Stimulated activated naive B cell treated with anti-CD40 and anti-IgM and Interleukin-4, amounts not matched to agents 10 μg/mL and 1 μg/mL and 100 μg/mL, for 72 hours (primary cell): ENCODE measurements at regions not wholly inside any gene's neighbourhood (a gene's known extent, or its start where the extent isn't known, plus 50 kb on each side); places are given as distances from the start of the nearest gene placed in this dataset.
"Not testable (repeated sequence)": the region's sequence is repeated elsewhere in the genome, so short reads cannot be mapped to it uniquely, and the experiment has no call there.

ENCODE experiments used
- ATAC-seq, 2 donors: fragments of 150-1000 bp; cut with Tn5 transposase; replicated peaks; 2 replicates each; pipeline ENCODE4 v1.10.0; 2021; ENCODE audit warnings: moderate library complexity in 1 of 2
- DNase-seq: peaks from one replicate; pipeline ENCODE4 v3.0.0; 2021
- H3K27ac Mint-ChIP-seq: one replicate; pipeline ENCODE4 v1.8.0; 2022; ENCODE audit warnings: mild to moderate bottlenecking, mixed read lengths
- H3K27me3 Mint-ChIP-seq, 2 donors: one replicate each; pipeline ENCODE4 v1.8.0; 2022; ENCODE audit warnings: mixed read lengths in 2 of 2
- H3K36me3 Mint-ChIP-seq, 2 donors: one replicate each; pipeline ENCODE4 v1.8.0; 2022; ENCODE audit warnings: mixed read lengths in 2 of 2, mild to moderate bottlenecking in 1 of 2
- H3K4me1 Mint-ChIP-seq, 2 donors: one replicate each; pipeline ENCODE4 v1.8.0; 2022; ENCODE audit warnings: mixed read lengths in 2 of 2, mild to moderate bottlenecking in 1 of 2
- H3K4me3 Mint-ChIP-seq, 2 donors: one replicate each; pipeline ENCODE4 v1.8.0; 2022; ENCODE audit warnings: mild to moderate bottlenecking in 2 of 2, mixed read lengths in 2 of 2, moderate library complexity in 1 of 2
- H3K9me3 Mint-ChIP-seq, 2 donors: one replicate each; pipeline ENCODE4 v1.8.0; 2022; ENCODE audit warnings: mixed read lengths in 2 of 2, mild to moderate bottlenecking in 1 of 2

DNA sequence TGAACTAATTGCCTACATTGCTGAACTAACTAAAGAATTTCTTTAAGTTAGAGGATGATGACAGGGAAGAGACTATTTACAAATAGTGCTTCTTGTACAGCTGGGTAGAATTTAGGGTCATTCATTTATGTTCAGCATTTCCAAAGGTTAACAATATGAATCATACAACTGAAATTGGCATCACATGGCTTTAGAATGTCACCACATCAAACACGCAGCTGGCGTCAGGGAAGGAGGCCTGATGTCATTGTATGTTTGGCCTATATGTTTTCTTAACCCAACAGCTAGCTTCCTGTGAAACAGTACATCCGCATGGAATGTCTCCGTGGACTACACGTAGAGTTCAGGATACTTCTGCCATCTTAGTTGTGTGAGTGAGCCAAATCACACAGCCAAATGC is 99.0 kb upstream of the TNFSF11 start:
- ATAC-seq: peak in 1 of 2 donors; percentile 29
- Mint-ChIP-seq H3K27me3 (no peaks in the 10 kb centered on the region), H3K4me3 (no peak overlapping the region), H3K4me1 (peaks cover 0 to 4% of the 10 kb centered on the region in 2 donors), H3K27ac (no peak overlapping the region), H3K9me3 (no peaks in the 10 kb centered on the region), H3K36me3 (no peaks in the 10 kb centered on the region)
- DNase-seq: no peak

GRCh38 chr13:42477596-42478190 is 96.3 kb upstream of the TNFSF11 start:
- Mint-ChIP-seq H3K9me3 (no peaks in the 10 kb centered on the region), H3K27me3 (no peaks in the 10 kb centered on the region), H3K4me1 (peaks cover 0 to 4% of the 10 kb centered on the region in 2 donors), H3K36me3 (no peaks in the 10 kb centered on the region), H3K27ac (no peak overlapping the region), H3K4me3 (no peak overlapping the region)
- ATAC-seq (no peak), DNase-seq (no peak)

- Mint-ChIP-seq H3K36me3 (no peaks in the 10 kb centered on the region), H3K9me3 (no peaks in the 10 kb centered on the region), H3K4me1 (peaks cover 0 to 4% of the 10 kb centered on the region in 2 donors), H3K27me3 (no peaks in the 10 kb centered on the region), H3K4me3 (no peak overlapping the region), H3K27ac (no peak overlapping the region)
- DNase-seq (no peak), ATAC-seq (peak in 1 of 2 donors; percentile 38)
Measured at GRCh38 chr13:42478531-42479156, 95.3 kb upstream of the TNFSF11 start.

DNA sequence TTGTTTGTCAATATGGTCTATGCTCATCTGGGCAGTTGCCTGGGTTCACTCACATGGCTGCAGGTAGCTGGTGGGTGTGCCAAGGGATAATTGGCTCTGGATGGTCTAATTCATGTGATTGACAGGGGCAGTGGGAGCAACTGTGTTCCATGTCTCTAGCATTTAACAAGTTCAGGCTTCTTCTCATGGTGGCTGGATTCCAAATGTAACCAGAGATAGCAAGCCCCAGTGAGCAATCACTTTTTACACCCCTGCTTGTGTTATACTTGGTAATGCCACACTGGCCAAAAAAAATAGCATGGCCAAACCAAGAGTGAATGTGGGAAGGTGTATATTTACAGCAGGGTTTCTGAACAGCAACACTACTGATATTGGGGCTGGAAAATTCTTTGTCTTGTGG is 89.6 kb upstream of the TNFSF11 start:
- Mint-ChIP-seq H3K4me3 (no peak overlapping the region), H3K27me3 (no peaks in the 10 kb centered on the region), H3K27ac (no peak overlapping the region), H3K9me3 (no peaks in the 10 kb centered on the region), H3K36me3 (no peaks in the 10 kb centered on the region), H3K4me1 (peaks cover 3 to 6% of the 10 kb centered on the region in 2 donors)
- DNase-seq: no peak
- ATAC-seq: no peak

- no peaks in the 10 kb centered on the region for H3K36me3 Mint-ChIP-seq
- no peak overlapping the region for H3K4me3 Mint-ChIP-seq
- ATAC-seq (no peak), DNase-seq (no peak)
- H3K9me3 Mint-ChIP-seq: no peaks in the 10 kb centered on the region
- no peak overlapping the region for H3K27ac Mint-ChIP-seq
- no peaks in the 10 kb centered on the region for H3K27me3 Mint-ChIP-seq
- peaks cover 3 to 6% of the 10 kb centered on the region in 2 donors for H3K4me1 Mint-ChIP-seq
Measured at GRCh38 chr13:42485272-42485671, 88.7 kb upstream of the TNFSF11 start.

DNA sequence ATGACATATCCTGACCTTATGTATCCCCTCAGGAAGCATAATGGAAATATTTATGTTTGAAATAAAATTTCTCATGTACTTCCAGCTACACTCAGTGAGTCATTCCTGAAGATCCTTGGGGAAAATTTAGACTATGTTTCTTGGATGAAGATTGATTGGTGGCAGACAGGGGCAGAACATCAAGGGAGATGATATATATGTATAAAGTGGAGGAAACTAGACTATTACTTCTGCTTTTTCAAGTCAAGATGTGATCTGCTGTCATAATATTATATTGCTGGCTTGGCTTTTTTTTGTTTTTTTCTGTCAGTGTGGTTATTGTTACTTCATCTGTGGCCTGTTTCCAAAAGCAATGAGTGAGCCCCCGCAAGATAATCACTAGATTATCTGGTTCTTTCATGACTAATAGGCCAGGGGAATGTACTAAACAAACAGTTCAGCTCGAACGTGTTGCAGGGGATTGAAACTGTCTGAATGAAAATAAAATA is 87.2 kb upstream of the TNFSF11 start:
- ATAC-seq (peak in 1 of 2 donors; percentile 65), DNase-seq (no peak)
- peaks cover 3 to 9% of the 10 kb centered on the region in 2 donors for H3K4me1 Mint-ChIP-seq
- no peaks in the 10 kb centered on the region for H3K9me3 Mint-ChIP-seq
- no peak overlapping the region for H3K27ac Mint-ChIP-seq
- no peaks in the 10 kb centered on the region for H3K36me3 Mint-ChIP-seq
- no peak overlapping the region for H3K4me3 Mint-ChIP-seq
- H3K27me3 Mint-ChIP-seq: no peaks in the 10 kb centered on the region

GRCh38 chr13:42487221-42487620 is 86.7 kb upstream of the TNFSF11 start:
- no peaks in the 10 kb centered on the region for H3K9me3 Mint-ChIP-seq
- H3K27ac Mint-ChIP-seq: no peak overlapping the region
- no peak for DNase-seq
- H3K27me3 Mint-ChIP-seq: no peaks in the 10 kb centered on the region
- H3K36me3 Mint-ChIP-seq: no peaks in the 10 kb centered on the region
- ATAC-seq: no peak
- H3K4me3 Mint-ChIP-seq: no peak overlapping the region
- peaks cover 3 to 10% of the 10 kb centered on the region in 2 donors for H3K4me1 Mint-ChIP-seq

- Mint-ChIP-seq H3K9me3 (no peaks in the 10 kb centered on the region), H3K27me3 (no peaks in the 10 kb centered on the region), H3K36me3 (no peaks in the 10 kb centered on the region), H3K27ac (no peak overlapping the region), H3K4me1 (peaks cover 6 to 10% of the 10 kb centered on the region in 2 donors), H3K4me3 (no peak overlapping the region)
- DNase-seq (no peak), ATAC-seq (no peak)
Measured at GRCh38 chr13:42490676-42491075, 83.3 kb upstream of the TNFSF11 start.

DNA sequence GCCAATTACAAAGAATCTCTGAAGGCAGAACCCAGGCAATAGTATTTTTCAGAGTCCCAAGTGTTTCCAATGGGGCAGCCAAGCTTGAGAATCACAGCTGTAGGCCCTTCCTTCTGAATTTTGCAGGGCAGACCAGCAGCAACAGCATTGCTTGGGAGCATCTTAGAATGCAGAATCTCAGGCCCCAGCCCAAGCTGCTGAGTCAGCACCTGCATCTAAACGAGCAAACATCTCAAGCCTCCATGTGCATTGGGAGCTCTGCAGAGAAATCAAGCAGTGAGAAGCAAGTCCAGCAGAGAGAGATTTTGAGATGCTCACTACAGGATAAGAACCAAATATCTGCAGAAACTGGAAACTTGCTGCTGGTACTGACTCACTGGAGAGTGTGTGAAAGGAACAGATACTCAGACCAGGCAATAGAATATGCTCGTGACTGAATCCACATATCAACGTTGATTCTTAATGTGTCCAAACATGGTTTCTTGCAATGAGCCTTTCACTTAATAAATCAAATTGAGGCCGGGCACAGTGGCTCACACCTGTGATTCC is 81.5 kb upstream of the TNFSF11 start:
- Mint-ChIP-seq H3K27ac (no peak overlapping the region), H3K36me3 (no peaks in the 10 kb centered on the region), H3K9me3 (no peaks in the 10 kb centered on the region), H3K27me3 (no peaks in the 10 kb centered on the region), H3K4me1 (peaks cover 8 to 12% of the 10 kb centered on the region in 2 donors), H3K4me3 (no peak overlapping the region)
- ATAC-seq (no peak), DNase-seq (no peak)

DNA sequence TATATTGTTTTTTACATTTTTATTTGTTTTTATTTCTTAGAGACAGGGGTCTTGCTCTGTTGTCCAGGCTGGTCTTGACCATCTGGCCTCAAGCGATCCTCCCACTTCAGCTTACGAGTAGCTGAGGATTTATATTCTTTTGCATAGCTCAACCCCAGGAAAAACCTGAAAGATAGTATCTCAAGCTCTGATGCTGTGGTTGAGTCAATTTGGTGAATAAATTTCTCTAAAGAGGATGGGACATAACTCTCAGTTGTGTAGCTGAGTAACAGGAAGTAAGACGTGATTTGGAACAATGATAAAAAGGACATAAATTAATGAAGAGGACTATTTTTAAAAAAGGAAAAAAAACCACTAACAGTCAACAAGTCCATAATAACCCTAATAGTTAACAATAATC is 79.8 kb upstream of the TNFSF11 start:
- no peaks in the 10 kb centered on the region for H3K36me3 Mint-ChIP-seq
- H3K4me1 Mint-ChIP-seq: peaks cover 16 to 19% of the 10 kb centered on the region in 2 donors
- H3K4me3 Mint-ChIP-seq: no peak overlapping the region
- H3K27ac Mint-ChIP-seq: no peak overlapping the region
- no peaks in the 10 kb centered on the region for H3K27me3 Mint-ChIP-seq
- ATAC-seq: no peak
- no peak for DNase-seq
- H3K9me3 Mint-ChIP-seq: no peaks in the 10 kb centered on the region

GRCh38 chr13:42495255-42495654 is 78.7 kb upstream of the TNFSF11 start:
- H3K9me3 Mint-ChIP-seq: peaks cover 0 to 1% of the 10 kb centered on the region in 2 donors
- DNase-seq: no peak
- no peak for ATAC-seq
- no peak overlapping the region for H3K4me3 Mint-ChIP-seq
- H3K4me1 Mint-ChIP-seq: peaks cover 16 to 19% of the 10 kb centered on the region in 2 donors
- no peaks in the 10 kb centered on the region for H3K27me3 Mint-ChIP-seq
- no peaks in the 10 kb centered on the region for H3K36me3 Mint-ChIP-seq
- H3K27ac Mint-ChIP-seq: no peak overlapping the region

GRCh38 chr13:42495751-42496150 is 78.2 kb upstream of the TNFSF11 start:
- Mint-ChIP-seq H3K4me1 (peaks cover 16 to 19% of the 10 kb centered on the region in 2 donors), H3K36me3 (no peaks in the 10 kb centered on the region), H3K9me3 (peaks cover 0 to 3% of the 10 kb centered on the region in 2 donors), H3K27me3 (no peaks in the 10 kb centered on the region), H3K4me3 (no peak overlapping the region), H3K27ac (no peak overlapping the region)
- DNase-seq (no peak), ATAC-seq (no peak)

DNA sequence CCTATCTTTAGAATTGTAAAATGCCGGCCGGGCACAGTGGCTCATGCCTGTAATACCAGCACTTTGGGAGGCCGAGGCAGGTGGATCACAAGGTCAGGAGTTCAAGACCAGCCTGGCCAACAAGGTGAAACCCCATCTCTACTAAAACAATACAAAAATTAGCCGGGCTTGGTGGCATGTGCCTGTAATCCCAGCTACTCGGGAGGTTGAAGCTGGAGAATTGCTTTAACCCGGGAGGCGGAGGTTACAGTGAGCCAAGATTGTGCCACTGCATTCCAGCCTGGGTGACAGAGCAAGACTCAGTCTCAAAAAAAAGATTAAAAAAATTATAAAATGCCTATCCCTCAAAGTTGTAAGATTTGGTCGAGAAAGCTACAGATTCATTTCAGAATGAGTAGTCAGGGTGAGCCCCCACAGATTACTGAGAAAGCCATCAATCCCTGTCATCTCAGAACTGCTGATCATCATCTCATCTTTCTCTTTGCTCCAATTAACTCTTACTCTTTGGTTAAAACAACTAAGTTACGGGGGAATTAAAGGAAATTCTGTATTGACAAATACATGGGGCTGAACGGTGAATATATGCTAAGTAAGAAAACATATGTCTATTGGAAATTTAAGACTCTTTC is 76.9 kb upstream of the TNFSF11 start:
- peaks cover 15 to 16% of the 10 kb centered on the region in 2 donors for H3K4me1 Mint-ChIP-seq
- peak overlapping the region; percentile 37 for H3K27ac Mint-ChIP-seq
- not testable (repeated sequence) for H3K27me3 Mint-ChIP-seq, H3K9me3 Mint-ChIP-seq, DNase-seq, H3K4me3 Mint-ChIP-seq, H3K36me3 Mint-ChIP-seq
- peak in 1 of 2 donors; percentile 63 for ATAC-seq

- H3K36me3 Mint-ChIP-seq: no peaks in the 10 kb centered on the region
- DNase-seq: peak; percentile 31
- no peak overlapping the region for H3K27ac Mint-ChIP-seq
- peaks cover 0 to 5% of the 10 kb centered on the region in 2 donors for H3K9me3 Mint-ChIP-seq
- H3K4me1 Mint-ChIP-seq: peaks cover 15 to 16% of the 10 kb centered on the region in 2 donors
- ATAC-seq: peak; percentile 97 to 99
- no peaks in the 10 kb centered on the region for H3K27me3 Mint-ChIP-seq
- H3K4me3 Mint-ChIP-seq: no peak overlapping the region
Measured at GRCh38 chr13:42497798-42498197, 76.2 kb upstream of the TNFSF11 start.

DNA sequence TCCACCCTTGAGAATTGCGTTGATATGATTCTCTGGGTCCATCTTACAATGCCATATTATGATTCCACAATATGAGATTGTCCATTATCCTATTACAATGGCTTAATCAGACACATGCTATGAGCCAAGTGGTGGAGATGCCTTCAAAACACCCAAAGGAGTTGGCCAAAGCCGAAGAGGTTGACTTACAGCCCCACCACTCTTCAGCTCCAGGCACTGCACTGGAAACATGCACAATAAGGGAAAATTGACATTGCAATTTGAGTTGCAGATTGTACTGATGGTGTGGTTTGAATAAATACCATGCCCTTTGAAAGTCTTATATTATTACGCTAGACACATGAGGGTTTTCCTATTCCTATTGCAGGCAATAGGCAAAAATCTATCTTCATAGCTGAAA is 75.4 kb upstream of the TNFSF11 start:
- peaks cover 15 to 16% of the 10 kb centered on the region in 2 donors for H3K4me1 Mint-ChIP-seq
- no peaks in the 10 kb centered on the region for H3K36me3 Mint-ChIP-seq
- H3K4me3 Mint-ChIP-seq: no peak overlapping the region
- no peak overlapping the region for H3K27ac Mint-ChIP-seq
- H3K27me3 Mint-ChIP-seq: no peaks in the 10 kb centered on the region
- DNase-seq (no peak), ATAC-seq (no peak)
- H3K9me3 Mint-ChIP-seq: peaks cover 0 to 5% of the 10 kb centered on the region in 2 donors
